PFSK-1 (cell line): ENCODE measurements at regions not wholly inside any gene's neighbourhood (a gene's known extent, or its start where the extent isn't known, plus 50 kb on each side); places are given as distances from the start of the nearest gene placed in this dataset.

ENCODE experiments used
- POLR2AphosphoS5 ChIP-seq: IDR thresholded peaks from 2 replicates; pipeline ENCODE4 v1.6.1; 2012; ENCODE audit warnings: low read depth, mild to moderate bottlenecking, control low read depth, low read length, moderate library complexity
- REST ChIP-seq, 2 experiments: IDR thresholded peaks; 2 replicates each; pipeline versions ENCODE4 v1.6.1 to v1.8.0; 2011 to 2012; ENCODE audit warnings: low read depth in 2 of 2, low read length in 2 of 2, control low read depth in 1 of 2, inconsistent platforms in 1 of 2, mild to moderate bottlenecking in 1 of 2, moderate library complexity in 1 of 2; ENCODE audit not compliant: insufficient read depth in 1 of 2

DNA sequence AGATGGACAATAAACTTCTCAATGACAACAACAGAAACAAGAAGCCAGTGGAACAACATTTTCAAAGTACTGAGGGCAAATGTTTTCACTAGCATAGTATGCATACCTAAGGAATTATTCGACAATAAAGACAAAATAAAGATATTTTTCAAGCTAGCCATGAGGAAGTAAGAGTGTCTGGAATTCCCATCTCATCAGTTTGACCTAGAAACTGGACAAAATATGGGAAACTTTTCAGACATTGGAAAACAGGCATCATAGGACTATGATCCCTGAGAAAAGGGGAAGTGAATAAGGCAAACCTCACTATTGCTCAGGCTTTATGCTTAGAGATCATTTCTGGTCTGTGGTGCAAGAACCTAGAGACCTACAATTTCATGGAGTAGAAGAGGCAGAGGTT is 86.3 kb downstream of the OAT start:
- TF ChIP-seq POLR2AphosphoS5 (no peak), REST (IDR thresholded peaks at IDR 0.05; ENCODE audit: insufficient read depth in 1 of 2, low read depth in 2 of 2, low read length in 2 of 2) (no peak)
